Skeletal muscle satellite cell (primary cell): ENCODE measurements at regions not wholly inside any gene's neighbourhood (a gene's known extent, or its start where the extent isn't known, plus 50 kb on each side); places are given as distances from the start of the nearest gene placed in this dataset.

Experiments
- H3K27me3 ChIP-seq: 2 replicates; pipeline ENCODE4 v1.7.0; 2013; ENCODE audit warnings: low read length; ENCODE audit not compliant: control insufficient read depth, insufficient read depth
- H3K36me3 ChIP-seq: 2 replicates; pipeline ENCODE4 v1.7.0; 2013; ENCODE audit warnings: mild to moderate bottlenecking, control low read depth, low read length; ENCODE audit not compliant: insufficient read depth
- H3K4me1 ChIP-seq: 2 replicates; pipeline ENCODE4 v1.7.0; 2013; ENCODE audit warnings: low read length; ENCODE audit not compliant: control insufficient read depth, insufficient read depth
- H3K4me2 ChIP-seq: 2 replicates; pipeline ENCODE4 v1.7.0; 2013; ENCODE audit warnings: mild to moderate bottlenecking, low read length
- H3K4me3 ChIP-seq: 2 replicates; pipeline ENCODE4 v1.7.0; 2013; ENCODE audit warnings: low read length
- H3K9ac ChIP-seq: 2 replicates; pipeline ENCODE4 v1.7.0; 2013; ENCODE audit warnings: mild to moderate bottlenecking, low read depth, low read length, moderate library complexity
- H3K9me3 ChIP-seq: replicated peaks from 2 replicates; pipeline ENCODE4 v1.7.0; 2013; ENCODE audit warnings: mild to moderate bottlenecking, control low read depth, low read length

DNA sequence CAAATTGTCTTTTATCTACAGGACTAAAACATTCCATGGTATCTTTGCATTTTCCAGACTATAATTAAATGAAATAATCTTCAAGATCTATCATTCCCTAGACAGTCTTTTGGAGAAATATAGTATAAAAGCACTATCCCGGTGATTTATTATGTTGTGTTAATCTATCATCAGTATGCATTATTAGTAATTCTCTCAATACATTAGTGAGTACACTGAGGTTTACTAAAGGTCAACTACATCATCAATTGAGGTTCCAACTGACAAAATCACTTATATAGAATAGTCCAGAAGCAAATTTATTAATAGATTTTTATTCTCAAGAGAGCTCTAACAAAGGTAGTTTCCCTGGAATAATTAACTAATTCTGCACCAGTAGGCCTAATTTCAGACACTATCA lies 169.6 kb downstream of the KCNA4 start:
- Histone ChIP-seq H3K4me2 (no peak overlapping the region), H3K9ac (no peak overlapping the region), H3K4me1 (no peaks in the 10 kb centered on the region), H3K4me3 (no peak overlapping the region), H3K36me3 (no peaks in the 10 kb centered on the region), H3K27me3 (no peaks in the 10 kb centered on the region), H3K9me3 (no peaks in the 10 kb centered on the region)

DNA sequence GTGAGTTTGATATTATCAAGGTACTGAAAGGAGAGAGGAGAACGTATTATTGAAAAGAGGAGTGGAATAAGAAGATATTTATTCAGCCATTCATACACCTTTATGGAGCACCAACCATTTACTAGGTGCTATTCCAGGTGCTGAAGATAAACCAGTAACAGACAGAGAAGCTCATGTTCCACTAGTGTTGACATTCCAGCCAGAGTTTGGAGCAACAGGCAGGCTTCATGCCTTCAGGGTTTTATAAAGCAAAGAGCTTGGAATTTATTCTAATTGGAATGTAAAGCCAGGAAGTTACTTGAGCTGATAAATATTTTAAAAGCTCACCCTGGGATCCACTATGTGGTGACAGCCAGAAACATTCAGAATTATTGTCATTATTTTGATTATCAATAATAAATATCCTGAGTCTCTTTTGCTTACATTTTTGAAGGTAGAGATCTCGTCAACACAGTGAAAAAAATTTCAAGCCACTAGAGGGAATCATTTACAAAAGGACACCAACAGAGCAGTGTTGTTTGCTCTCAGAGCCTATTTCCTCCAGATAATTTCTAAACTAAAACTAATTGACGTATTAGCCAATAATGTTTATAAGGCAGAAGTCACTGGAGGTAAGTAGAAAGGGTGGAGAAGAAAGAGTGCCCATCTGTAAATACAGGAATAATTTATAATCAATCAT lies 172.0 kb downstream of the KCNA4 start:
- no peak overlapping the region for H3K4me2 ChIP-seq
- no peaks in the 10 kb centered on the region for H3K36me3 ChIP-seq
- no peak overlapping the region for H3K9ac ChIP-seq
- H3K9me3 ChIP-seq: no peaks in the 10 kb centered on the region
- H3K27me3 ChIP-seq: no peaks in the 10 kb centered on the region
- H3K4me1 ChIP-seq: no peaks in the 10 kb centered on the region
- H3K4me3 ChIP-seq: no peak overlapping the region

DNA sequence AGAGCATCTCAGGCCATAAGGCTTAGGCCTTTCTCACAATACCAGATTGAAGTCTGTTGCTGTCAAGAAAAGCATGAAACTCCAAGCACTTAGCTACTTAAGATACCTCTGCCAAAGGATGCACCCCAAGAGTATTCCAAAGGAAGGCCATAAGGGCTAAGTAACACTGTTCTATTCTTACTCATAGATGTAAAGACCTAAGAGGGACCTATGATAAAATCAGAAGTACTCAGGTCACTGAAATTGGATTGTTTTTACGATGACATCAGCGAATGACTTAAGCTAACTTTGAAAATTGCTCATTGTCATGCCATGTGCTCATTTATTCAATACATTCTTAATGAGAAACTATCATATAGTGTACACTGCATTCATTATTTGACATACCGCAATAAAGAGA lies 172.8 kb downstream of the KCNA4 start:
- Histone ChIP-seq H3K27me3 (no peaks in the 10 kb centered on the region), H3K4me3 (no peak overlapping the region), H3K4me1 (no peaks in the 10 kb centered on the region), H3K9me3 (no peaks in the 10 kb centered on the region), H3K4me2 (no peak overlapping the region), H3K9ac (no peak overlapping the region), H3K36me3 (no peaks in the 10 kb centered on the region)

DNA sequence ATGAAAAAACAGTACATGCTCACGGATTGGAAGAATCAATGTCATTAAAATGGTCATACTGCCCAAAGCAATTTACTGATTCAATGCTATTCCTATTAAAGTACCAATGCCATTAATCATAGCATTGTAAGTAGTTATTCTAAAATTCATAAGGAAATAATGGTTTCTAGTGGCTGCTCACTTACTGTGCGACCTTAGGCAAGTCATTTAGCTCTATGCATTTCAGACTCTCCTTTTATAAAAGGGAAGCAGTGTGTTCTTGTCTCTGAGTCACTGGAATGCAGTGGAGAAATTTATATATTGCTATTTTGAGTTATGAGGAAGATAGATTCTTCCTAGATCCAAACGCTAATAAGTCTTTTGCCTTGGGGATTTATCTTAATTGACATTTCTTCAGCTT lies 174.8 kb downstream of the KCNA4 start:
- Histone ChIP-seq H3K4me1 (no peaks in the 10 kb centered on the region), H3K27me3 (no peaks in the 10 kb centered on the region), H3K9me3 (no peaks in the 10 kb centered on the region), H3K36me3 (no peaks in the 10 kb centered on the region), H3K4me2 (no peak overlapping the region), H3K4me3 (no peak overlapping the region), H3K9ac (no peak overlapping the region)

DNA sequence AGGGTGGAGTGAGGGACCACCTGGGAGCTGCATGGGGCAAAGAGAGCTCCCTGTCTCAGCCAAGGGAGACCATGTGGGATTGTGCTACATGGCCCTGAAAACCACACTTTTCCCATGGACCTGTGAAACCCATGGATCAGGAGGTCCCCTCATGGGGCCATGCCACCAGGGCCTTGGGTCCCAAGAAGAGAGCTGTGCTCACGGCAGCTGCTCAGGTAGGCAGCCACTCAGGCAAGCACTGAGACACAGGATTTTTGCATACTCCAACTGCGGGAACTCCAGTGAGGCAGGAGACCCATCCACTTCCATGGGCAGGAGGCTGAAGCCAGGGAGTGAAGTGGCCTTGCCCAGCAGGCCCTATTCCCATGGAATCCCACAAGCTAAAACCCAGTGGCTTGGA lies 190.0 kb downstream of the KCNA4 start:
- no peaks in the 10 kb centered on the region for H3K4me1 ChIP-seq
- no peak overlapping the region for H3K4me3 ChIP-seq
- no peaks in the 10 kb centered on the region for H3K36me3 ChIP-seq
- peaks cover 4% of the 10 kb centered on the region for H3K9me3 ChIP-seq
- H3K4me2 ChIP-seq: no peak overlapping the region
- H3K27me3 ChIP-seq: no peaks in the 10 kb centered on the region
- no peak overlapping the region for H3K9ac ChIP-seq

DNA sequence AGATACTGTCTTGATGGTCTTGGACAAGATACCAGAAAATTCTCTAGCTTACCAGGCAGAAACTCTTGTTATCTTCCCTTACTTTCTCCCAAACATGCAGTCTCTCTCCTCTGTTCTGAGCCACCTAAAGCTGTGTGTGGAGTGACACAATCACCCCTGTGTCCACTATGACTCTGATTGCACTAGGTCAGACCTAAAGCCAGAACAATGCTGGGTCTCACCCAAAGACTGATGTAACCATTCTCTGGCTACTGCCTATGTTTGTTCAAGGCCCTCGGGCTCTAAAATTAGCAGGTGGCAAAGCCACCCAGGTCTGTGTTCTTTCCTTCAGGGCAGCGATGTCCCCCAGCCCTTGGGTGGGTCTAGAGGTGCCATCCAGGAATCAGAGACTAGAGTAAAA lies 200.5 kb downstream of the KCNA4 start:
- H3K4me2 ChIP-seq: no peak overlapping the region
- no peak overlapping the region for H3K4me3 ChIP-seq
- H3K9me3 ChIP-seq: no peaks in the 10 kb centered on the region
- H3K9ac ChIP-seq: no peak overlapping the region
- H3K4me1 ChIP-seq: no peaks in the 10 kb centered on the region
- no peaks in the 10 kb centered on the region for H3K36me3 ChIP-seq
- no peaks in the 10 kb centered on the region for H3K27me3 ChIP-seq

DNA sequence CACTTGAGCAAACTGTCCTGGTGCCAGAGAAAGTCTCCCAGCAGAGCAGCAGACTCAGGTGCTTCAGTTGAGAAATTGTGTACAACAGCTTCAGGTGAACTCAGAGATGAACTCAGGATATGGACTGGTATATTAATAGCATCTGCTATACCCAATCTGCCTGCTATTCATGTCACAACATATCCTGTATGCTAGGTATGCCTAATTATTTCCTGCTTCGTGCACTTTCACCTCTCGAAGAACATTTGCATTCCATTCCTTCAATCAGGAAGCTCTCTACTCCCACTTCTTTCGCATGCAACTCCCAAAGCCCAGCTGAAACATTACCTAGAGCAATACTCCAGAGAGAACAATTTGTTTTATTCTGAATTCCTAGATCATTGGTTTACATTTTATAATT lies 207.7 kb downstream of the KCNA4 start:
- Histone ChIP-seq H3K4me3 (no peak overlapping the region), H3K4me1 (no peaks in the 10 kb centered on the region), H3K27me3 (no peaks in the 10 kb centered on the region), H3K9ac (no peak overlapping the region), H3K36me3 (no peaks in the 10 kb centered on the region), H3K4me2 (no peak overlapping the region), H3K9me3 (no peaks in the 10 kb centered on the region)

DNA sequence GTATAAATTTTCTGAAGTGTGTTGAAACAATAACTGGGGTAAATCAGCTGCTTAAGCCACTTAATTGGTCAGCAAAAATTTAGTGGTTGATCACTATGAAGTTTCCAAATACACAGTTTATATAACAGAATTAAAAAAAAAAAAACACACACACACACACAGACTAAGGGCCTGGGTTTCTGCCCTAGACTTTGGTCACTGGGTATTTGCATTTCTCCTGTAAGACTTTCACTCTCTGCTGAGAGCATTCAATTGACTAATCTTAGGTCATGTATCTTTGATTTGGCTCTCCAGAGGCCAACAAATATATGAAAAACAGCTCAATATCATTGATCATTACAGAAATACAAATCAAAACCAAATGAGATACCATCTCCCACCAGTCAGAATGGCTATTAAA lies 214.3 kb downstream of the KCNA4 start:
- Histone ChIP-seq H3K9ac (no peak overlapping the region), H3K9me3 (no peaks in the 10 kb centered on the region), H3K27me3 (no peaks in the 10 kb centered on the region), H3K4me2 (no peak overlapping the region), H3K4me3 (no peak overlapping the region), H3K4me1 (no peaks in the 10 kb centered on the region), H3K36me3 (no peaks in the 10 kb centered on the region)

DNA sequence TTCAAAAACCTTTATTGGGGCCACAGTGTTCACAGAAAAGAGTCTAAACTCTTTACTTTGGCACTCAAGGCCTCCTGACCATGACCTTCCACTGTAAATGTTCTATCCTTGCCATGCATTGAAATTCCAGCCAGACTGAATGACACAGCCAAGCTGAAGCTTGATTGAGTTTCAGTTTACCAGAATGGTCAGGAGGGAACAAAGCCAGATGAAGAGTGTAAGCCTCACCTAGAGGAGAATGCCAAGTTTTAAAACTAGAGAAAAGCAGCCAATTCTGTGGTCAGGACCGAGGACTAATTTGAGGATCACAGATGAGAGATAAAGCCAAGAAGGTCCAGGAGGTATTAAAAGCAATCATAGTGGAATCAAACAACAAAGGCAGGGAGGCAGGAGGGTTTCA lies 215.3 kb downstream of the KCNA4 start:
- Histone ChIP-seq H3K27me3 (no peaks in the 10 kb centered on the region), H3K9me3 (no peaks in the 10 kb centered on the region), H3K4me2 (no peak overlapping the region), H3K4me3 (no peak overlapping the region), H3K36me3 (no peaks in the 10 kb centered on the region), H3K9ac (no peak overlapping the region), H3K4me1 (no peaks in the 10 kb centered on the region)

DNA sequence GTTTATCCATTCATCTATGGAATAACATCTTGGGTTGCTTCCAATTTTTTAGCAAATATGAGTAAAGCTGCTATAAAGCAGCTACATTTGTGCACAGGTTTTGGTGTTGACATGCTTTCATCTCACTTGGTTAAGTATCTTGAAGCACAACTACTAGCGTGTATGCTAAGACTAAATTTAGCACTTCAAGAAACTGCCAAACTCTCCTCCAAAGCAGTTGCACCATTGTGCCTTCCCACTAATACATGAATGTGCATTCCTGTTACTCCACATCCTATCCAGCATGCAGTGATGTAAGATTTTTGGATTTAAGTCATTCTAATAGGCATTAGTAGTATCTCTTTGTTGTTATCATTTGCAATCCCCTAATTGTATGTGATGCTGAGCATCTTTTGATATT lies 230.7 kb downstream of the KCNA4 start:
- Histone ChIP-seq H3K27me3 (no peaks in the 10 kb centered on the region), H3K36me3 (no peaks in the 10 kb centered on the region), H3K9me3 (peaks cover 3% of the 10 kb centered on the region), H3K9ac (no peak overlapping the region), H3K4me3 (no peak overlapping the region), H3K4me2 (no peak overlapping the region), H3K4me1 (no peaks in the 10 kb centered on the region)

DNA sequence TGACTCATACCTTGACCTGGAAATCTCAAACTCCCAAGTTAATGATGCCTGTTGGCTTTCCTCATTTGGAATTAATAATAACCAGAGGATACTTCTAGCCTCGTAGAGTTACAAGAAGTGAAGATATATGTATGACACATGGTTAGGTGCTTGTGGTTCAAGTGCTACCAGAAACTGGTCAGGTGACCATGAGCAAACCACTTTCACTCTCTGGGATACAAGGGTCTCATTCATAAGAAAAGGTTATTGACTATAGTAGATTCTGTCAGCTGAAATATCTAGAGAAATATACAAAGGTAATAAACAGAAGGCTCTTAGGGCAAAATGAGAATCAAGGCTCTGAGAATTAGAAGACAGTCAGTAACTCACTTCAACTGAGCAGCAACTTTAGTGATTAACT lies 233.3 kb downstream of the KCNA4 start:
- no peak overlapping the region for H3K4me2 ChIP-seq
- H3K4me3 ChIP-seq: no peak overlapping the region
- H3K9ac ChIP-seq: no peak overlapping the region

DNA sequence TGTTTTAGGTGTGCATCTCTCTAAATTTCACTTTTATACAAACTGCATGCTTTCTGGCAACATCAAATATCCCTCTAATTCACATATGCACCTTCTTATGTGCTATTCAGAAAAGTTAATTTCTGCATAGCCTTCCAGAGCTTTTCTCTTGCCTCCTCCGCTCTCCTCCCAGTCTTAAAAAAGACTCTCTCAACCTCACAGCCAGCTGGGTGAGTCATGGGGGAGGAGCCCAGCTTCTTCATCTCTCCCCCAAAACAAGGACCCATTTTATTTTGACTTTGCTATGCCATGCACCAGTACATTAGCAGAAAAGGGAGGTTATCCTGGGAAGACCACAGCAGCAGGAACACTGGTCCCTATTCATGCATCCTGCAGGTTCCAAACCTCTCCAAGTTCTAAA lies 234.4 kb downstream of the KCNA4 start:
- no peak overlapping the region for H3K4me3 ChIP-seq
- no peaks in the 10 kb centered on the region for H3K27me3 ChIP-seq
- no peaks in the 10 kb centered on the region for H3K36me3 ChIP-seq
- no peaks in the 10 kb centered on the region for H3K4me1 ChIP-seq
- H3K9ac ChIP-seq: no peak overlapping the region
- no peak overlapping the region for H3K4me2 ChIP-seq
- peaks cover 4% of the 10 kb centered on the region for H3K9me3 ChIP-seq

More for the DNA sequence above, 233.3 kb downstream of the KCNA4 start:
- no peaks in the 10 kb centered on the region for H3K4me1 ChIP-seq
- H3K27me3 ChIP-seq: no peaks in the 10 kb centered on the region
- no peaks in the 10 kb centered on the region for H3K36me3 ChIP-seq
- H3K9me3 ChIP-seq: peaks cover 4% of the 10 kb centered on the region
